ENCODE measurements at regions not wholly inside any gene's neighbourhood (a gene's known extent, or its start where the extent isn't known, plus 50 kb on each side); places are given as distances from the start of the nearest gene placed in this dataset.
"Not testable (repeated sequence)": the region's sequence is repeated elsewhere in the genome, so short reads cannot be mapped to it uniquely, and the experiment has no call there.

DNA sequence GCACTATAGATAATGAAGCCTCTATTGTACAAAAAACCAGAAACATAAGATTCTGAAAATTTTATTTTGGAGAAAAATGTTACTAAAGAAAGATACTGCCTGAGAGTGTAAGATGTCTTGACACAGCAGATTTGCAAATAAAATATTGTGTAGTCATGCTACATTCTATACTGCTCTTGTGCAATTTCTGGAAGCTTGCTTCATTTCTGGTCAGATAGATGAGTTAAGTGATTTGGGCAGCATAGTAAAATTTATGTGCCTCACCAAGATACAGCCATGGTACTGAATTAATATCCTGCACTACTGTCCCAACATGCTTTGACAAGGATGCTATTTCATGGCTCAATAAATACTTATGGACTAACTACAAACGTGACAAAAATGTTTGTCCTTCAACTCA, 55.1 kb upstream of the STARD13 start:
- no peaks in the 10 kb centered on the region for H3K9me3 Mint-ChIP-seq (ENCODE audit: low read depth)
- H3K4me1 Mint-ChIP-seq (ENCODE audit: low read depth), result no peaks in the 10 kb centered on the region
- peaks cover 5% of the 10 kb centered on the region for H3K27me3 Mint-ChIP-seq
- no peaks in the 10 kb centered on the region for H3K36me3 Mint-ChIP-seq
- H3K27ac Mint-ChIP-seq, result no peak overlapping the region
- H3K4me3 Mint-ChIP-seq, result no peak overlapping the region

DNA sequence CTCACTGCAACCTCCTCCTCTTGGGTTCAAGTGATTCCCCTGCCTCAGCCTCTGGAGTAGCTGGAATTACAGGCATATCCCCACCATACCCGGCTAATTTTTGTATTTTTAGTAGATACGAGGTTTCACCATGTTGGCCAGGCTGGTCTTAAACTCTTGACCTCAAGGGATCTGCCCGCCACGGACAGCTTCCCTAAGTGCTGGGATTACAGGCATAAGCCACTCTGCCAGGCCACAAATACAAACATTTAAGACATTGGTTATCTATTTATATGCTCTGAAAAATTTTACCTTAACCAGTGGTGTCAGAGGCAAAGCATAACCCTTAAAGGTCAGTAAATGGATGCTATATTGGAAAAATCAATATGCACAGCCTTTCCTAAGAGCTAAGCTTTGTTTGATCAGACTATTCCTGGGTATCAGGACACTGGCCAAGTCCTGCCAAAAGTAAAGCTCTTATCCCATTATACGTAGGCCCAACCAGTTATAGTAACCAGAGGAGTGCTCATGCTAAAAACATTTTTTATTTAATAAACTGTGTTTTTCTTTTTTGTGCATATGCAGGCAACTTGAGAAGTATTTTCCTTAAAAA, 56.4 kb upstream of the STARD13 start:
- H3K36me3 Mint-ChIP-seq, result no peaks in the 10 kb centered on the region
- H3K4me1 Mint-ChIP-seq (ENCODE audit: low read depth), result no peaks in the 10 kb centered on the region
- H3K9me3 Mint-ChIP-seq (ENCODE audit: low read depth), result no peaks in the 10 kb centered on the region
- no peak overlapping the region for H3K4me3 Mint-ChIP-seq
- H3K27me3 Mint-ChIP-seq, result peaks cover 6% of the 10 kb centered on the region
- no peak overlapping the region for H3K27ac Mint-ChIP-seq

DNA sequence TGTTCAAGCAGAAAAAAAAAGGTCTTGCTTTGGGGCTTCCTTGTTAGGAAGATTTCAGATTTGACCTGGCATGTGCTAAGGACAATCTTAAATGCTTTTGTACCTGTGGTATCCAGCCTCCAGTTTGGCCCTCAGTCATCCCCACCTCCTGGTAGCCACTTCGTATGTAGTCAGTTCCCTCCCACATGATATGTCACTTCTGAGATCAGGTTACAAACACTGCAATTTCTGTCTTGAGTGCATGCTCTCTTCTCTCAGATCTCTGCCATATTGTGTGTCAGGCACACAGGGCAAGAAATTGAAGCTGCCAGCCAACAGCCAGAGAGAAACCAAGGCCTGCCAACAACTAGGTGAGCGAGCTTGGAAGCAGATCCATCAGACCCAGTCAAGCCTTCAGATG, 60.3 kb upstream of the STARD13 start:
- H3K9me3 Mint-ChIP-seq (ENCODE audit: low read depth), result no peaks in the 10 kb centered on the region
- H3K27me3 Mint-ChIP-seq, result peaks cover 23% of the 10 kb centered on the region
- H3K27ac Mint-ChIP-seq, result no peak overlapping the region
- no peak overlapping the region for H3K4me3 Mint-ChIP-seq
- peaks cover 2% of the 10 kb centered on the region for H3K4me1 Mint-ChIP-seq (ENCODE audit: low read depth)
- no peaks in the 10 kb centered on the region for H3K36me3 Mint-ChIP-seq

DNA sequence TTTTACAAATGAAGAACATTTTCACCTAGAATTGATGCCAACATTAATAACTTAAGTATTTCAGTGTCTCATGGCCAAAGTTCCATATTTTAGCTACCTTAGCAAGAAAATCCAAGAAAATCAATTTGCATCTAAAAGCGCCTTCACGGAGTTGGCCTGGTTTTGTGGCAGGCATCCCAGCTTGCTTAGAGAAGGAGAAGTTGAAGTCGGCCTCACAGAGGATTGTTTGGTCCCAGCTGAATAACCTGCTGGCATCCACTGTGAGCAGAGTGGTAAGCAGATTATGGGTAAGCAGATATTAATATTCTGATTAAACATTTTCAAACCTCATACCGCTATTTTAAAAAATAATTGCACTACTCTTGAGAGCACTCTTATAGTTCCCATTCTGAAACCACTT, 62.3 kb upstream of the STARD13 start:
- Mint-ChIP-seq H3K36me3 (no peaks in the 10 kb centered on the region), H3K27me3 (peaks cover 30% of the 10 kb centered on the region), H3K9me3 (ENCODE audit: low read depth) (no peaks in the 10 kb centered on the region), H3K27ac (no peak overlapping the region), H3K4me1 (ENCODE audit: low read depth) (peaks cover 3% of the 10 kb centered on the region), H3K4me3 (no peak overlapping the region)

DNA sequence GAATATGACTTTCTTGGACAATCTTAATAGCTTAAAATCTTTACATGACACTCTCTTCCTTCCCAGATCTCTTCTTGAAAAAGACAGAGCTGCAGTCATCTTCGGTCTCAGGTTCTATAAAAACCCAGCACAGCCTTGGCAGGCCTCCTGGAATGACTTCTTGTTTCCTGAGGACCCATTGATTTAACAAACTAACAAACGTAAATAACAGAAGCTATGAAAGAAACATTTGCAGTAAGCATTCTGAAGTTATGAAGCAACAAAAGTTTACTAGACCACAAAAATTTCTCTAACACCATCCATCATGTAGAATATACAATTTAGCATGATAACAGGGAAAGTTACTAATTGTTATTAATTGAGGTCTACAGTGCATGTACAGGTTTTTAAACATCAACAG, 62.8 kb upstream of the STARD13 start:
- Mint-ChIP-seq H3K27me3 (peaks cover 34% of the 10 kb centered on the region), H3K4me3 (no peak overlapping the region), H3K36me3 (no peaks in the 10 kb centered on the region), H3K4me1 (ENCODE audit: low read depth) (peaks cover 3% of the 10 kb centered on the region), H3K9me3 (ENCODE audit: low read depth) (no peaks in the 10 kb centered on the region), H3K27ac (no peak overlapping the region)

DNA sequence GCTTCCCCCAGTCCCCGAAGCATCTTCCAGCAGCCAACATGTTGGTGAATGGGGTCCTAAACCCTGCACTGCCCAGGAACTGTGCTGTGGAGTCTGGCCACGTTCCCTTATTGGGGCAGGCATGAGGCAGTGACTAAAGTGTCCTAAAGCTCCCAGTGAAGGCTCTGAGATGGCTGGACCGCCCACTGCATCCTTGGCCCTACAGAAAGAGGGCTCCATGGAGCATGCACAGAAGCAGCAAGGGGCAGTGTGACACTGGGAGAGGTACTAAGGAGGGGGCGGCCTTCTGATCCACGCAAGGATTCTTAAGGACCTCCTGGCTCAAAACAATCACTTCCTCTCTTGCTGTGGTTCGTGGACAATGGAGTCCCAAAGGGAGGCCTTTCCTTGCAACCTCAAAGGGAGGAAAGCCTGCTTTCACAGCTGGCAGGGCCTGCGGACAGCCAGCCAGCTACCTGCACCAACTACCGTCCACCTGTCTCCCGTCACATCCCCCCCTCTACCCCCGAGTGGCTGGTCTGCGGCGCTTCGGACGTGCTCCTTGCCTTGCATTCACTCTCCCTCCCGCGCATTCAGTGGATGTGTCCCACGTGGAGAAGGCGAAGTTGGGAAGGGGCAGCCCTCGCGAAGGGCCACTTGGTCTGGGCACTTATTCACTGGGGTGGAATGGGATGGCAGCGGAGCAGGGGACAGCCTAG, 63.9 kb upstream of the STARD13 start:
- no peaks in the 10 kb centered on the region for H3K36me3 Mint-ChIP-seq
- peaks cover 39% of the 10 kb centered on the region for H3K27me3 Mint-ChIP-seq
- no peaks in the 10 kb centered on the region for H3K9me3 Mint-ChIP-seq (ENCODE audit: low read depth)
- no peak overlapping the region for H3K27ac Mint-ChIP-seq
- H3K4me1 Mint-ChIP-seq (ENCODE audit: low read depth), result peaks cover 3% of the 10 kb centered on the region
- no peak overlapping the region for H3K4me3 Mint-ChIP-seq

DNA sequence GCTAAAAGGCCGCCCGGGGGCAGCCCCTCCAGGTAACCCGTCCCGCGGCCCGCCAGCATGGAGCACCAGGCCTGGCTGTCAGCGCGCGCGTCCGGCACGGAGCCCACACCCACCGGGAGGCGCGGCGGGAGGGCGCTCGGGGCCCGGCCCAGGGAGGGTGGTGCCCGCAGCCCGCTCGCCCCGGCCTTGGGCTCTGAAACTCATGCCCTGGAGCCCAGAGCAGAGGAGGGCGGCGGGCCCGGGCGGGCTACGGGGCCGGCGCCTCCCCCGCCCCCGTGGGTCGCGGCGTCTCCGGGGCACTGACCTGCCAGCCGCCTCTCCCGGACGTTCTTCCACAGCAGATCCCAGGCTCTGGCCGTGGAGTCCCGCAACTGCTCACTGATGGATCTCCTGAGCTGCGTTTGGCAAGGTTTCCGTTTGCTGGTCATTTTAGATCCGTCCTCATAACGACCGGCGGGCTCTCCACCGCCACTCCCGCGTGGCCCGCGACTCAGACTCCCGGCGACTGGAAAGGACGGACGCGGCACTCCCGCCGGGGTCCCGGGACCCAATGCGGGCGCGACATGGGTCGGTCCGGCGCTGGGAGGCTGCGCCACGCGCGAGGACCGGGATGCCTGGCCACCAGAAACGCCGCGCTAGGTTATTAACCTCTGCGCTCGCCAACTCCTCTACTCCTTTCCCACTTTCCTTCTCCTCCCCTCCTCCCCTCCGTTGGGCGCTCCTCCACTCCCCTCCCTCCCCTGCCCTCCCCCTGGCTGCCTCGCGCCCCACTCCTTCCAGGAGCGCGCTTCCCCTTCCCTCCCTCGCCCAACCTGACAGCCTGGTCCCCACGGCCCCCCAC, 64.7 kb upstream of the STARD13 start:
- Mint-ChIP-seq H3K4me1 (ENCODE audit: low read depth) (peaks cover 3% of the 10 kb centered on the region), H3K4me3 (peak overlapping the region; percentile 15), H3K27me3 (peaks cover 40% of the 10 kb centered on the region), H3K27ac (no peak overlapping the region), H3K9me3 (ENCODE audit: low read depth) (no peaks in the 10 kb centered on the region), H3K36me3 (no peaks in the 10 kb centered on the region)

DNA sequence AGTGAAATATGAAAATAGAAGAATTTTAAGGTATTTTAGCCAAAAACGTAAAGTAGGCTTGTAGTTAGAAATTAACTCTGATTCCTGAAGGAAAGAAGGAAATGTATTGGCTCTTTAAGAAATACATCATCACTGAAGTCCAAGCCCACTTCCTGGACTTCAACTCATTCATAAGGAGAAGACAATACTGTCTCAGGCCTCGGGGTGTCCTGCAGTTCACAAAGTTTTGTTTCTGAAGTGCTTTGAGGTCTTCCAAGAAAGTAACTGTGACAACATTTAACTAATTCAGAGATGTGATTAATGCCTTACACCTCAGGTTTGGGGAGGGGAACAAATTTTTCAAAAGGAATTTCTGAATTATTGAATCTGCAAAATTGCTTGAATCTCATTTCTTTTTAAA, 65.8 kb upstream of the STARD13 start:
- Mint-ChIP-seq H3K4me3 (no peak overlapping the region), H3K27me3 (peaks cover 40% of the 10 kb centered on the region), H3K36me3 (no peaks in the 10 kb centered on the region), H3K27ac (no peak overlapping the region), H3K9me3 (ENCODE audit: low read depth) (no peaks in the 10 kb centered on the region), H3K4me1 (ENCODE audit: low read depth) (peaks cover 3% of the 10 kb centered on the region)

DNA sequence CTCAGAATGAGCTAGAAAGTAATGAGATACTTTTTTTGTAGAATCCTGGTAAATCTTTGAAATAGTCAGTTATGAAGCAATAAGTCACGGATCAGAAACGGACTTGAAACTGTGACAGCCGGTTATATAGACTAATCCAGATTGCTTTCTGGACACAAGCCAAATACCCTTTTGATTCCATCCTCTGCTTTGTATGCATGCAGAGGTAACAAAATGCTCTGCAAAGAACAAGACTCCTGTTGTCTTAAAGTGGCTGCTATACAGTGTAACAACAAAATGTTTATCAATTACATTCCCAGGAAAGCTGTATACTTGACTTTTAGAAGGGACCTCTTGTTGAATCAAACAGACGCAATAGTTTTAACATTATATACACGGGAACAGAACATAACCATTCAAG, 66.5 kb upstream of the STARD13 start:
- Mint-ChIP-seq H3K27me3 (peaks cover 39% of the 10 kb centered on the region), H3K36me3 (no peaks in the 10 kb centered on the region), H3K4me3 (no peak overlapping the region), H3K9me3 (ENCODE audit: low read depth) (no peaks in the 10 kb centered on the region), H3K4me1 (ENCODE audit: low read depth) (peaks cover 3% of the 10 kb centered on the region), H3K27ac (no peak overlapping the region)

DNA sequence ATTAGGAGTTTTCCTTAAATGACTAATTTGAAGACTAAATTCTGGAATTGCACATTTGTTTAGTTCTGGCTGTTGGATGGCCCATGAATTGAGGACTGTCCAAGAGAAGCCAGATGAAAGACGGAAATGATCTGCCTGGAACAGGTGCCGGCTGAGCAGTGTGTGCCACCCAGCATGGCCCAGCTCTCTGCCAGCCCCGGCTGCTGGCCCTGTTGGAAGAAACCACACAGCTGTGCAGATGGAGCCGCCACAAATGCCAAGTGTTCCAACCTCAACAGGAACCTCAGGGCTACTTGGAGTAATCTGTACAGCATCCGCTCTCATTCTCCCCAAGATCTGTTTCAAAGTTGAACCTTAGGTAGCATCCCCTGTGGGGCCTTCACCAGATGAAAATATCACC, 67.0 kb upstream of the STARD13 start:
- no peak overlapping the region for H3K27ac Mint-ChIP-seq
- no peak overlapping the region for H3K4me3 Mint-ChIP-seq
- peaks cover 3% of the 10 kb centered on the region for H3K4me1 Mint-ChIP-seq (ENCODE audit: low read depth)
- peaks cover 39% of the 10 kb centered on the region for H3K27me3 Mint-ChIP-seq
- H3K36me3 Mint-ChIP-seq, result no peaks in the 10 kb centered on the region
- no peaks in the 10 kb centered on the region for H3K9me3 Mint-ChIP-seq (ENCODE audit: low read depth)

DNA sequence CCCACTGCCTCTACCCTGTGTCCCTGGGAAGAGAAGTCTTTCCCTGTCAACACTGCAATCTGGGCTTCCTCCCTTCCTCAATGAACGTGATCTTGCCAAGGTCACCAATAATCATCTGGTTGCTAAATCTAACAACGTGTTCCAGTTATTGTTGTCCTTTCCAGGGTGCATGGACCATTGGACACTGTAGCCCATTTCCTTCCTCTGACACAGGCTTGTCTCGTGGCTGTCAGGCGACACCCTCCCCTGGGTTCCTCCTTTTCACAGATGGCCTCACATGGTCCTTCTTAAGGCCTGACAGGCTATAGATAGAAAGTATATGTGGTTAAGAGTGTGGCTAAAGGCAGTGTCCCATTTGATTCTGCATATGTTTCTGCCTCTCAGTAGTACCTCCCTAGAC, 67.7 kb upstream of the STARD13 start:
- Mint-ChIP-seq H3K4me1 (ENCODE audit: low read depth) (peaks cover 3% of the 10 kb centered on the region), H3K9me3 (ENCODE audit: low read depth) (no peaks in the 10 kb centered on the region), H3K27ac (no peak overlapping the region), H3K27me3 (peaks cover 32% of the 10 kb centered on the region), H3K4me3 (no peak overlapping the region), H3K36me3 (no peaks in the 10 kb centered on the region)

DNA sequence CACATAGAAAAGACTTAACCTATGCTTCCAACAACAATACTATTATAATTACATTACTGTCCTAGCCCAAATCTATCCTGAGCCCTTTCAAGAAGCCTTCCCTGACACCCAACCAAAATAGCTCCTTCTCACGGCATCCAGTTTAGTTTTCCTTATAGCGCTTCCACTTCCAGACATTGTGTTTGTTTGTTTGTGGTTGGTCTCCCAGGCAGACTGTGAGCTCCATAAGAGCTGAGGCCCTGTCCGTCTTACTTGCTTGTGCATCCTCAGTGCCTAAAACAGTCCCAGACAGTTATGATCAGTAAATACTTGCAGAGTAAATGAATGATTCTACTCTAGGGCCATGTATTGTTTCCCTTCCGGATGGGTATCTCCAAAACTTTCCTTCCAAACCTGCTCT, 68.1 kb upstream of the STARD13 start:
- no peak overlapping the region for H3K4me3 Mint-ChIP-seq
- H3K27ac Mint-ChIP-seq, result no peak overlapping the region
- peaks cover 28% of the 10 kb centered on the region for H3K27me3 Mint-ChIP-seq
- H3K36me3 Mint-ChIP-seq, result no peaks in the 10 kb centered on the region
- H3K9me3 Mint-ChIP-seq (ENCODE audit: low read depth), result no peaks in the 10 kb centered on the region
- peaks cover 3% of the 10 kb centered on the region for H3K4me1 Mint-ChIP-seq (ENCODE audit: low read depth)

DNA sequence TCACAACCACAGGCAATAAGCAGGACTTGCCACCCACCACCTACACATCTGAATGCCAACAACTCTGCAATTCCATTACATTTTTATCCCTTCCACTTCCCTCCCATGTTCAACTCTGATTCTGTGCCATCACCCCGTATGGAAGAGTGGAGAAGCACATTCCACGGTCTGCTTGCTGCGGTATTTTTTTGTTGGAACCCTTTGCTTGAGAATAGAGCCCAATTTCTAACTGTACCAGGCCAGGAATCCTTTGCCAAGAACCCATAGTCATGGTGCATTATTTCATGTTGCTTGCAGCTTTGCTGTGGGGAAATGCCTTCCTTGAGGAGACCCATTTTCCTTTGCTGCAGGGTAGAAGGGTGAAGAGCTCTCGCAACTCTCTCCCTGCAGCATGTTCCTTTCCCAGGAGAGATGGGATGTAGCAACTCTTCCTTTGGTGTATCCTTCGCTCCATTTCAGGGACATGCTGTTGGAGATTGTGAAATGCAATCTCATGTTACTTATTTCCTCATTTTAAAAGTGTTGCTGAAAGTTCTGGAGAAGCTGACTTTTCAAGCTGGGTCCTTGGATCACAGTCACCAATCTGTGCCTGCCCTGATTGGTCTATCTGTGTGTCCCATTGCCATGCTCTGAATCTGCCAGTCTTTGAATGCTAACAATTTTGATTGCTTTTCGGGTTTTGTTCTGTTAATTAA, 69.8 kb upstream of the STARD13 start:
- Mint-ChIP-seq H3K4me1 (ENCODE audit: low read depth) (peaks cover 3% of the 10 kb centered on the region), H3K4me3 (no peak overlapping the region), H3K9me3 (ENCODE audit: low read depth) (no peaks in the 10 kb centered on the region), H3K27me3 (peaks cover 26% of the 10 kb centered on the region), H3K36me3 (no peaks in the 10 kb centered on the region), H3K27ac (no peak overlapping the region)

DNA sequence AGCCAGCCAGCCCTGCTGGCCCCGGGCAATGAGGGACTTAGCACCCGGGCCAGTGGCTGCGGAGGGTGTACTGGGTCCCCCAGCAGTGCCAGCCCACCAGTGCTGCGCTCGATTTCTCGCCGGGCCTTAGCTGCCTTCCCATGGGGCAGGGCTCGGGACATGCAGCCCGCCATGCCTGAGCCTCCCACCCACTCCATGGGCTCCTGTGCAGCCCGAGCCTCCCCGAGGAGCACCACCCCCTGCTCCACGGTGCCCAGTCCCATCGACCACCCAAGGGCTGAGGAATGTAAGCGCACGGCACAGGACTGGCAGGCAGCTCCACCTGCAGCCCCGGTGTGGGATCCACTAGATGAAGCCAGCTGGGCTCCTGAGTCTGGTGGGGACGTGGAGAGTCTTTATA, 72.5 kb upstream of the STARD13 start:
- H3K36me3 Mint-ChIP-seq; H3K4me1 Mint-ChIP-seq (ENCODE audit: low read depth); H3K4me3 Mint-ChIP-seq; H3K27ac Mint-ChIP-seq; H3K9me3 Mint-ChIP-seq (ENCODE audit: low read depth): not testable (repeated sequence)
- H3K27me3 Mint-ChIP-seq, result peaks cover 24% of the 10 kb centered on the region
